AG09309 (cell line): ENCODE measurements at regions not wholly inside any gene's neighbourhood (a gene's known extent, or its start where the extent isn't known, plus 50 kb on each side); places are given as distances from the start of the nearest gene placed in this dataset.

Experiments
- DNase-seq: peaks from one replicate; pipeline ENCODE4 v3.0.0-alpha.2; 2010; ENCODE audit warnings: low read depth
- H3K4me3 ChIP-seq: 2 replicates; pipeline ENCODE4 v1.5.1; 2011; ENCODE audit warnings: mild to moderate bottlenecking, low read depth, low read length, moderate library complexity; ENCODE audit not compliant: control insufficient read depth
- TF ChIP-seq, protein P1 (sequence below): IDR thresholded peaks from 2 replicates; pipeline ENCODE4 v1.5.1; 2011; ENCODE audit warnings: mild to moderate bottlenecking, low read depth, low read length, inconsistent platforms; ENCODE audit not compliant: insufficient read depth, control insufficient read depth; ENCODE audit errors: missing control alignments

DNA sequence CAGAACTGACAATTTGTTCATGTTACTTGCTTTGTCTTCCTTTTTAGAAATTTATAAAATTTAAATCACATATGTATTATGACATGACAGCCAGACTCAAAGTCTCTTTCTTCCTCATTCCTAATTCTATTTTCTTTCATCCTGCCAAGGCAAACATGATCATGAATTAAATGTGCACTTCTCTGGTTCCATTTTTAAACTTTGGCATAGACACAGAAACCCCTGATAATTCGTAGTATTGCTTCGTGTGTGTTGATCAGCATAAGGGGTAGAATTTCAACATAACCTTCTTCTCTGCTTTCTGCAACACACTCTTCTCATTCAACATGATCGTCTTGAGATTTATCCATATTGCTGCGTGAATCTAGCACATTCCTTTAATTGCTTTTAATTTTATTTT, 156.5 kb downstream of the AIPL1 start:
- TF ChIP-seq, protein P1, sequence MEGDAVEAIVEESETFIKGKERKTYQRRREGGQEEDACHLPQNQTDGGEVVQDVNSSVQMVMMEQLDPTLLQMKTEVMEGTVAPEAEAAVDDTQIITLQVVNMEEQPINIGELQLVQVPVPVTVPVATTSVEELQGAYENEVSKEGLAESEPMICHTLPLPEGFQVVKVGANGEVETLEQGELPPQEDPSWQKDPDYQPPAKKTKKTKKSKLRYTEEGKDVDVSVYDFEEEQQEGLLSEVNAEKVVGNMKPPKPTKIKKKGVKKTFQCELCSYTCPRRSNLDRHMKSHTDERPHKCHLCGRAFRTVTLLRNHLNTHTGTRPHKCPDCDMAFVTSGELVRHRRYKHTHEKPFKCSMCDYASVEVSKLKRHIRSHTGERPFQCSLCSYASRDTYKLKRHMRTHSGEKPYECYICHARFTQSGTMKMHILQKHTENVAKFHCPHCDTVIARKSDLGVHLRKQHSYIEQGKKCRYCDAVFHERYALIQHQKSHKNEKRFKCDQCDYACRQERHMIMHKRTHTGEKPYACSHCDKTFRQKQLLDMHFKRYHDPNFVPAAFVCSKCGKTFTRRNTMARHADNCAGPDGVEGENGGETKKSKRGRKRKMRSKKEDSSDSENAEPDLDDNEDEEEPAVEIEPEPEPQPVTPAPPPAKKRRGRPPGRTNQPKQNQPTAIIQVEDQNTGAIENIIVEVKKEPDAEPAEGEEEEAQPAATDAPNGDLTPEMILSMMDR: no peak
- H3K4me3 ChIP-seq: no peak overlapping the region
- DNase-seq: no peak

DNA sequence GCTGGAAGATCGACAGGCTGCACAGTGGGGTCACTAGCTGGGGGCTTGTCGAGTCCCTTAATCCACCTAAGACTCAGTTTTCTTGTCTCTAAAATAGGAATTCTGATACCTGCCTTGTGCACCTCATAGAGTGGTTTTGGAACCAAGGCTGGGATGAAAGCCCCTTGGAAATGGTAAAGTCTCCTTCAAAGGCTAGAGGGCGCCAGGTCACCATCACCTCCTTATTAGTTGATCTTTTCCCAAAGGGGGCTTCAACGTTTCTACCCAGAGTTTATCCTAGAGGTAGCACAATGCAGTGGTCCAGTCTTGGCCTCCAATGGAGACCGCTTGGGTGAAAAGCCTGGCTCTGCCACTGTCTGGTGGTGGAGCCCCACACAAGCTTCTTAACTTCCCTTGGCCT, 158.2 kb downstream of the AIPL1 start:
- TF ChIP-seq, protein P1: no peak
- H3K4me3 ChIP-seq: no peak overlapping the region
- DNase-seq: no peak

DNA sequence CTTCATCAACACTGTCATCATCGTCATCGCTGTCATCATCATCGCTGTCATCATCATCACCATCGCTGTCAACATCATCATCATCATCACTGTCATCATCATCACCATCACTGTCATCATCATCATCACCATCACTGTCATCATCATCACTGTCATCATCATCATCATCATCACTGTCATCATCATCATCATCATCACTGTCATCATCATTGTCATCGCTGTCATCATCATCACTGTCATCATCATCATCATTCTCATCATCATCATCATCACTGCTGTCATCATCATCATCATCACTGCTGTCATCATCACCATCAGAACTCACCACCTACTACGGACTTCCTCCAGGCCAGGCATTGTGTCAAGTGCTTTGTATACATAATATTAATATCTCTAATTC, 160.6 kb downstream of the AIPL1 start:
- TF ChIP-seq, protein P1: no peak
- no peak overlapping the region for H3K4me3 ChIP-seq
- no peak for DNase-seq

DNA sequence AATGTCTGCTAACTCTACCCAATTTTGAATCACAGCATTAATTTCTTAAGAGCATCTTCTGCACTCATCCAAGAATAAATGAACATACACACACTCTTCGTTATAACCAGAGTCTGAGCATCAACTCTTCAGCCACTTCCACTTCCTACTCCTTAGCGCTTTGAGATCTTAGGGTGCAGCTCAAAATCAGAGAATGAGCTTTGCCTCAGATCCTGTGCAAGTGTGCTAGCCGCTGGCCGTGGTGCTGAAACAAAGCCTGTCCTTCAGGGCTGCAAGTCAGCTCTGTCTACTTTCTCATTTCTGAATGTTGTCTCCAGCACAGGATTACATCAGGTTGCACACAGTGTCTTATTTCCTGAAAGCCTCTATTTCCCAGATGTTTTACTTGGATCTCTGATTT, 165.4 kb downstream of the AIPL1 start:
- TF ChIP-seq, protein P1: no peak
- H3K4me3 ChIP-seq: no peak overlapping the region
- DNase-seq: no peak

DNA sequence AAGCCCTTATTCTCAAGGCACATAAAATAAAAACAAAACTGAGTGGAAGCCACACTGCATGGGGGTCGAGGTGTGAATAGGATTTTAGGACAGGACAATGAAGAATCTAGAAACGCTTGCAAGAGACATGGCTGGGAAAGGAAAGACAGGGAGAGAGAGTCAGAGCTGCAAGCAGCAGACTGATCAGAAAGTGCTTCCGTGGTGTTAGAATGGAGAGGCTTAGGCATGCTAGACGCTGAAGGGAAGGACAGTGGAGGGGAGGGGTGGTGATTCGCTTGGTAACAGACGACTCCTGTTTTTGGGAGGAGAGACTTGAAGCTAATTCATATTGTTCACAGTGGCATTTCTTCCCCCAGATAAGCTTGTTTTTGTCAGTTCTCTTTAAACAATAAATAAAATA, 173.5 kb downstream of the AIPL1 start:
- TF ChIP-seq, protein P1: no peak
- H3K4me3 ChIP-seq: no peak overlapping the region
- DNase-seq: no peak

DNA sequence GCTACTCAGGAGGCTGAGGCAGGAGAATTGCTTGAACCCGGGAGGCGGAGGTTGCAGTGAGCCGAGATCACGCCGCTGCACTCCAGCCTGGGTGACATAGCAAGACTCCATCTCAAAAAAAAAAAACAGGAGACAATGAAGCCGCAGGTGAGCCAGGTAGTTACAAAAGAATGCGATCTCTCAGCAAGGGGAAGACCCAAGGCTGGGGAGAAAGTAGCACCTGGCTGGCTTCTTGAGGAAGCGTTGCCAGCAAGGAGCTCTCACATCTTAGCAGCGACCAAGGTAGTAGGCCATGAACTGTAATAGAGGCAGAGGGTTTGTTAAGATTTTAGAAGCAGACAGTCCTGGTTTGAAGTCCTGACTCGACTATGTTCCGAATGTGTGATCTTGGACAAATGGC, 175.0 kb downstream of the AIPL1 start:
- TF ChIP-seq, protein P1: no peak
- no peak for DNase-seq
- no peak overlapping the region for H3K4me3 ChIP-seq

DNA sequence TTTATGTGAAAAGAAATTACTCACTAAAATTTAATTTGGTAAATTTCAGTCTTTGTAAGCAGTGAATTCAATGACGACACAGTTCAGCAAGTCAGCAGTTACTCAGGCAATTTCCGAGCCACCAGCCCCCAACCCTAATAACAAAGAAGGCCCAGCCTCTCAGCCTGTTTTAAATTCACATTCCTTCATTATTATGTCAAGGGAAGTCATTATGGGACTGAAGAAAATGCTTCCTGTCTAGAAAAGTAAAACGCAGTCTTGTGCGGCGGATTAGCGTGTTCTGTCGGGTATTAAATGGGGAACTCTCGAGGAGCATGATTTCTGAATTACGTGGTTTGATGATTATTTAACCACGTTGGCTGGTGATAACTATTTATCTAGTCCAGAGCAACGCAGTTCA, 177.6 kb downstream of the AIPL1 start:
- H3K4me3 ChIP-seq: no peak overlapping the region
- DNase-seq: no peak
- TF ChIP-seq, protein P1: no peak
